ENCODE measurements at regions not wholly inside any gene's neighbourhood (a gene's known extent, or its start where the extent isn't known, plus 50 kb on each side); places are given as distances from the start of the nearest gene placed in this dataset.
"Not testable (repeated sequence)": the region's sequence is repeated elsewhere in the genome, so short reads cannot be mapped to it uniquely, and the experiment has no call there.

GRCh38 chr1:116185161-116185701, 74.0 kb downstream of the MAB21L3 start:
- DNase-seq, result no peak

DNA sequence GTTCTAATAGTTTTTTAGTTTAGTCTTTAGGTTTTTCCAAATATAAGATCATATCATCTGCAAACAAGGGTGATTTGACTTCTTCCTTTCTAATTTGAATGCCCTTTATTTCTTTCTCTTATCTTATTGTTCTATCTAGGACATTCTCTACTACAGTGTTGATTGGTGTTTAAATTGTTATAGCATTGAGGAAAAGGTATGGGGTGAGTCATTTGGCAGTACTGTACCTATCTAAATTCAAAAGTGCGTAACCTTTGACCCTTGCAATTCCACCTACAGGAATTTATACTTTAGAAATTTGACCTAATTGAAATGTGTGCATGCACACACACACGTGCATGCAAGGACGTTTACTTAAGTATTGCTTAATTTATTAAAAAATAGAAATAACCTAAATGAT, 78.3 kb downstream of the MAB21L3 start:
- DNase-seq, result no peak

DNA sequence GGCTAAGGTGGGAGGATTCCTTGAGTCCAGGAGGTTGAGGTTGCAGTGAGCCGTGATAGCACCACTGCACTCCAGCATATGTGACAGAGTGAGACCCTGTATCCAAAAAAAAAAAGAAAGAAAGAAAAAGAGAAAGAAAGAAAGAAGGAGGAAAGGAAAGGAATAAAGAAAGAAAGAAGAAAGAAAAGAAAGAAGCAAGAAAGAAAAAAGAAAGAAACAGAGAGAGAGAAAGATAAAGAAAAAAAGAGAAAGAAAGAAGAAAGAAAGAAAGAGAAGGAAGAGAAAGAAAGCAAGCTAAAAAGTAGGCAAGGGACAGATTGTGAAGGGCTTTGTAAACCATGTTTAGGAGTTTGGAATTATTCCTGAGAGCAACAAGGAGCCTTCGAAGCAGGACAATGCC, 80.1 kb downstream of the MAB21L3 start:
- no peak for DNase-seq

GRCh38 chr1:116193768-116194167, 82.6 kb downstream of the MAB21L3 start:
- no peak for DNase-seq

GRCh38 chr1:116194568-116194967, 83.4 kb downstream of the MAB21L3 start:
- DNase-seq, result no peak

DNA sequence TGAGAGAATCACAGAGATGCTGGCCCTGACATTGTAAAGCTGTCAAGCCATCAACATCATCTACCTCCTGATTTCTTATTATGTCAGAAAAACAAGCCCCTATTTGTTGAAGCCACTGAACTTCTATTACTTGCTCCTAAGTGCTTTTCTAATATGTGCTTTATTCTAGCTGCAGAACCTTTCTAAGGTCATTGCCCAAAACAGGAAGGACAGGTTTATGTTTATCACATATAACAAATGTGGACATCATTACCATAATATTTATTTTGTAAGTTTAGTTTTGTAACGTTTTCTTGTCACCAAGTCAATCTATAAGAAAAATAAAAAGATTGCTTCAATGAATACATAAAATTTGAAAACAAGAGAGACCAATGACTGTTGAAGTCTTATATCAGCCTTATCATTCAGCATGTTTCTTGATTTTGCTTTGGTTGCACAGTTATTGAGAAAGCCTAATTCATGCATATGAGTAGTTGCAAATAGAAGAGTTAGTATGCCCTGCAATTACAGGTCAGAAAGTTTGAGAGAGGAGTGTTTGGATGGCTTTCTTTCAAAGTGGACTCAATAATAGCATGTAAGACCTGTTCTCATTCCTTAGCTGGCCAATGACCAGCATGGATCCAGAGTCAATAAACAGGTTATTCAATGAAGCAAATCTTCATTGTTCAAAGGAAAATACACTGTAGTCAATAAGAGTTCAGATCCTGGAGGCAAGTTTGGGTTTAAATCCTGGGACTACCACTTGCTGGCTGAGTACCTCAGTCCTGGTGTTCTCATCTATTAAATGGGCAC, 84.1 kb downstream of the MAB21L3 start:
- no peak for DNase-seq

GRCh38 chr1:116200343-116200742, 89.1 kb downstream of the MAB21L3 start:
- not testable (repeated sequence) for DNase-seq

DNA sequence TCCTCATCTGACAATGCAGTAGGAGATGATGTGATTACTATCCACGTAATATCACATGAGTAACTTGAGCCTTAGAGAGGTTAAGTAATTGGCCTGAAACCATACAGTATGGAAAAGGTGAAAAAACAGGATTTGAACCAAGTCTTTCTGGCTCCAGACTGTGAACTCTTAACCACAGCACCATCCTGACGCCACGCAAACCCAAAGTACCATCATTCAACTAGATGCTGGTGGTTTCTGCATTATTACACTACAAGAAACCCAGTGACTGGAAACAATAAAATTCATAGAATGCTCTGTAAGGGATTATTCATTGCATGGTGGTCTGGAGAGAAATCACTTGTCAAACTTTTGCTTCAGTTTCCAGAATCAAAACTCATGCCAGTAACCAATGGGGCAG, 90.7 kb downstream of the MAB21L3 start:
- no peak for DNase-seq

DNA sequence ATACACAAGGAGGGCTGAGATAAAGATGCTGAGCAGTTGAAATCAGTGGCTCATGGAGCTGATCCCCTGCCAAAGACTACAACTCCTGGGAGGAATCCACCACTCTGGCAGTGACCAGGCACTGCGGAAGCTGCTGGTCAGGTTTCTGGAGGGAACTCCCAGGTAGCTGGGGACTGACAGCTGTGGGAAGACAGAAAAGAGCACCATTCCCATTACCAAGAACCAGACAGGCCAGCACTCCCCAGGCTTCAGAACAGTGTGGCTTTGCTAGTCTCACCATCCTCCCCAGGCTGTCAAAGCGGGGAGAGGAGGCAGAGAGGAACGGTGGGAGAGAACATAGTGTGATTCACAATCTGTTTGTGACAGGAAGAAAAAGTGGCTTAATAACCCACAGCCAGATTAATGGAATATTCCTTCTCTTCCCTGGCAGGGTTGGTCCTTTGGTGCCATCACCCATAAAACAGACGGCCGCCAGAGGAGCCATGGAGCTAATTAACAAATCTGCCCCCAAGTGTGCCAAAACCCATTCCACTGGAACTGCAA, 92.1 kb downstream of the MAB21L3 start:
- DNase-seq, result no peak

DNA sequence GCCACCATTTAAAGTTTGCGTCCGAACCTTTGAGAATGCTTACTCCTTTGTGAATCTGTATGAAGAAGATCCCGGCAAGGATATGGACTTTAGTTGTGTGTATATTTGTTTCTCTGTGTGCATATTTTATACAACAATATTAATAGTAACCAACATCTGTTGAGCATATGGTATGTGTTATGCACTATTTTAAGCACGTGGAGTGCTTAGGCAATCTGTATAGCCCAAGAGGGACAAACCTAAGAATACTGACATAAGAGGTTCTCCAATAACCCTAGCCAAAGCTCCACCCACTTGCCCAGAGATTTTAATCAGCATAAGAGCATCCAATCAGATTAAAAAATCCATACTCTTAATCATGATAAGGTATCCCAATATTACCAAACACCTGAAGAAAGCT, 92.7 kb downstream of the MAB21L3 start:
- no peak for DNase-seq

DNA sequence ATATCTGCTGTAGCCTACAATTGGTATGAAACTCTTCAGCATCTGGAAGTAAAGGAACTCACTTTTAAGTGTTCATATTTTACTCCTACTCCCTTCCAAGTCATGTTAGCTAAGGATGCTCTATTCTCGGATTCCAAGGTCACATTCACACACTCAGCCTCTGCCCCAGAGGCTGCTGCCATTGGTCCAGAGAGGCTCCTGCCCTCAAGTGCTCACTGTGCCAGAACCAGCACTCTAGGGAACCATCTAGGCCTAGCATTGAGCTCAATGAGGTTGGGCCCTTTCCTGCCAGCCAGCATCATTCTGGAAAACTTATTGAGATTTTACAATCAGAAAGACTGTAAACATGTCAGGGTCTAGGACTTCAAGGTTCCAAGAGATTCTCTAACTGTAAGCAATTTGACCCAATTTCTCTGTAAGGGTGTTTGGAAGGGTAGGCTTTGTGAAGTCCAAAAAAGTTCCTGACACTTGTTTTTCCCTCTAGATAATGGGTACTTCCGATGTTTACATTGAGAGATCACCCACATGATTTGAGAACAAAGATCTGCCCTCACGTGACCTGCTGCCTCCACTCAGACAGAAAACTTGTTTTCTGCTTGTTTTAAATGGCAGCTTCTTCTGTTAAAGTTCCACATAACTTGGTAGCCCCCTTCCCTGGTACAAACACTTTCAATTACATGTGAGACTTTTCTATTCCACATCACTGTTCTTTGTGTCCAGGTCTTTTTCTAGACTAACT, 94.9 kb downstream of the MAB21L3 start:
- DNase-seq, result no peak

- DNase-seq, result no peak
Measured at GRCh38 chr1:116207126-116207735, 96.0 kb downstream of the MAB21L3 start.

- no peak for DNase-seq
Measured at GRCh38 chr1:116208136-116208535, 96.9 kb downstream of the MAB21L3 start.

DNA sequence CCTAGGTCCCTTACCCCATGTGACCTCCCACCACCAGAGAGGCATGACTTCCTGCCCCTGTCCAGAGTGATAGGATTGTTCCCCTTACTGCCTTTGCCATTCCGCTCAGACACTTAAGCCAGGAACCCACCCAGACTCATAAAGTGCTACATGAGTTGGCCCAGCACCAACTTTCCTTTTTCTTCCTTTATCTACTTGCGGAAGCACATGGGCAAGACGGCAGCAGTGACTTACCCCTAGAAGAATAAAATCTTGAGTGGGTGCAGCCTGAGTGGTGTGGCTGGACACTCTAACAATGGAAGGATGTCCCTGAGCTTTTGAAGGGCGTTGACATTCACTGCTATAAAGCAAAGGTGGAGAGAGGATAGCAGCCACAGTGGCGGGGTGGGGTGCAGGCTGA, 100.1 kb downstream of the MAB21L3 start:
- DNase-seq, result no peak

- DNase-seq, result no peak
Measured at GRCh38 chr1:116218922-116219321, 107.7 kb downstream of the MAB21L3 start.

DNA sequence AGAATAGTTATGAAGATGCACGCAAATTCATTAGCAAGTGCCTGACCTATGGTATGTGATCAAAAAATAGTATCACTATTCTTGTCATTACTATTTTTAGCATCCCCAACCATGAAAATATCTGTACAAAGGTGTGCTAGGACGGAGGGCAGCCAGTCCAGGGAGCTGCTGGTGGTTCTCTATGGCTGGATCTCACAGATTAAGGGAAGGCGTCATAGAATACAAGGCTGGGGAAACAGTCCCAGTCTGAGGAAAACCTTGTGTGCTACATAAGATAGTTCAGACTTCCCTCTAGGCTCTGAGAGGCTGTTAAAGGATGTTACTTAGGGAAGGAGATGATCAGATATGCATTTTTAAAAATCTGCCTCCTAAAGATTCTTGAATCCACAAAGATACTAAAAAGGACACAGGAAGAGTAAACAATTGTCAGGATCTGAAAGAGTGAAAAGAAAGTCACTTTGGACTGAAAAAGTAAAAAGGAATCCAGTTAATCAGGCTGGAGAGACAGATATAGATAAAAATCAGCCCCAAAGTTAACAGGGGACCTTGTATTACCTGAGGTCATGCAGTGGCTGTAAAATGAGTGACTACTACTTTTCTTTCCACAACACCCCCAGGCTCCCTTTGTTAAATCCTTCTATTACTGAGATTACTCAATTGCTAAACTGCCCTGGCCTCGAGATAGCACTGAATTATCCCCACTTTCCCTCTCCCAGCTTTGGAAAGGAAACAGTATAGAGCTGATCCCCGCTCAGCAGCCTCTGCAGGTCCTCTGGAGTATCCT, 108.6 kb downstream of the MAB21L3 start:
- DNase-seq, result no peak

DNA sequence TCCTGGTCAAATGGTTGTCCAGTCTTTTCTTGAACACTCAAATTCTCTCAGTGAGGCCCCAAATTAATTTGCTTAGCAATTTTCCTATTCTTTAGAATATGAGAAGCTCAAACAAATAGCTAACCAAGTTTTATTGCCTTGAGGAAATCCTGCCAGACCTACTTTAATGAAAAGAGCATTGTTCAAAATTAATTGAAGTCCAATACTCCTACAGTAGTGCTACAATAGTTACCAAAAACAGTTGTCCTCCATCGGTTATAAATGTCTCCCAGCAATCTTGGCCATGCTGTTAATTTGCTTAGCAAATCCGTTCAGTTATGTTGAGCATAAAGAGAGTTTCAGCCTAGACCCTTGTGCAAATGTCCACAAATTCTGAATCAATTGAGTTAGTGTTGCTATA, 112.9 kb downstream of the MAB21L3 start:
- DNase-seq, result peak; percentile 89

- peak; percentile 58 for DNase-seq
Measured at GRCh38 chr1:116224561-116224960, 113.4 kb downstream of the MAB21L3 start.

DNA sequence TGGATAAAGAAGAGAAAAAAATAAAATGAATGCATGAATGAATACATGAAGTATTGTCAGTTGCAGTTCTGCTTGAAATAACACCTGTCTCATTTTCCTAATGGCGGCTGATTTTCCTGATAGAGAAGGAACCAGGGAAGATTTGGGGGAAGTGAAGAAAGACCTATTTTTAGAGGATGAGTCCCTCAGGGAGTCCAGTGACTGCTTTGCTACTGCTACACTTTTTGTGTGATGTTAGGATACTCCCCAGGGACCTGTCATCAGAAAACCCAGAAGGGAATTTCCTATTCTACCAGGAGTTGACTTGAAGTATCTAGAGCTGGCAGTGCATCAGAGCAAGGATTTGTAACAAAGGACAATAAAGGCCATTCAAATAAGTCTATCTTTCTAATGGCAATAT, 114.8 kb downstream of the MAB21L3 start:
- no peak for DNase-seq

DNA sequence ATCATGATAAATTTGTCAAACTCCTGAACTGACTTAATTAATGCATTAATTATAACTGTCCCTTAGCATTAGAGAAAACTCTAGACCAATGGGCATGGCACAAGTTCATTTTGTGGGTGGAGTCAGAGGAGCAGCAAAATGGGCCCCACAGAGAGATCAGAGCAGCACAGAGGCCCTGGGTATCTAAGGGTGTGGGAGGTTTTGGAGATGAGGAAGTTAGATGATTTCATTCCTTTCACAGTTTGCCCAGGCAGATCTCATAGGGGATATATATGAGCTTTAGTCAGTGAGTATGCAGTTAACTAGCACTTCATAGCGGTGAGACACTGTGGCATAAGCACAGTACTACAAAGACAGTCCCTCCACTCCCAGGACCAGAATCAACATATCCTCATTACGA, 117.3 kb downstream of the MAB21L3 start:
- DNase-seq, result no peak

DNA sequence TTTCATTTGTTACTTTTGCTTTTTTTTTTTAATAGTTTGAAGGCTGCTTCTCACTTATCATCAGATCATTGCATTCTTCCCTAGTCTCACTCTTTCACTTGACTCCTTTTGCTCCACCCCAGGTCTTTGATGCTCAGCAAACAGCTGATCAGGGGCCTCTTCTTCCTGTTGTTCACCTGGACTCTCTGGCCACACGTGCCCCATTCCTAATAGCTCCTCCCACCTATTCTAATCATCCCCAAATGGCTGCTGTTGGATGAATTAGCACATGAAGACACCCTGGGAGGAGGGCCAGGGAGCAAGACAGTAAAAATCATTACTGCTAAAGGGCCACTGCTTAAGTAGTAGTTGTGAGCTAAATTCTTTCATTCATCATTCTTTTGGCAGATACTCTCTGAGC, 119.5 kb downstream of the MAB21L3 start:
- no peak for DNase-seq

DNA sequence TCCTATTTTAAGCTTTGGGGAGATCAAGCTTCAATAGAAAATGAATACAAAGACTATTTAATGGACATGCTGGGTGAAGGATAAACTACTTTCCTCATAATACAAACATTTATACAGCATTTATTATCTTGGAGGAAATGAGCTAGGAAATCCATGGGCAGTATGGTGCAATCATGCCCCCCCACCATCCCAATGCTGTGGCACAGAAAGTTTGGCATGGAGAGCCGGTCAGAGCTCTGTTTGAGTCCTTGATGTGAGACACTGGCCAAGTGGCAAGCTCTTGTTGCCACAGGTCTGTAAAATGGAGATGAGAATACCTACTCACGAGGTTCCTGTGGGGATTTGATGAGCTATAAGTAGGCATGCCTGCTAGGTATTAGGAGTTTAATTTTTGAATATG, 120.6 kb downstream of the MAB21L3 start:
- DNase-seq, result no peak
